SU-DHL-6 (cell line): ENCODE measurements at regions not wholly inside any gene's neighbourhood (a gene's known extent, or its start where the extent isn't known, plus 50 kb on each side); places are given as distances from the start of the nearest gene placed in this dataset.

Source experiments
- CTCF ChIP-seq: fragments of 200-600 bp; sonication (generic); IDR thresholded peaks from one replicate; pipeline ENCODE4 v1.5.1; 2017; ENCODE audit warnings: antibody characterized with exemption, mild to moderate bottlenecking, low read length, moderate library complexity; ENCODE audit not compliant: insufficient read depth, poor library complexity, severe bottlenecking
- EZH2phosphoT487 ChIP-seq: fragments of 200-600 bp; sonication (generic), shearing (Covaris generic); conservative IDR thresholded peaks from 2 replicates; pipeline ENCODE4 v1.6.1; 2018; ENCODE audit warnings: mild to moderate bottlenecking, antibody characterized with exemption, low read length, moderate library complexity, mixed read lengths

GRCh38 chr13:87536899-87537298 is 134.3 kb upstream of the SLITRK5 start:
- no peak for TF ChIP-seq CTCF
- no peak for TF ChIP-seq EZH2phosphoT487
